Liver (tissue), 3 donors: ENCODE measurements at regions not wholly inside any gene's neighbourhood (a gene's known extent, or its start where the extent isn't known, plus 50 kb on each side); places are given as distances from the start of the nearest gene placed in this dataset.

Experiments used
- ATF3 ChIP-seq: IDR thresholded peaks from 2 replicates; pipeline ENCODE4 v1.6.1; 2016; ENCODE audit warnings: antibody characterized with exemption
- CTCF ChIP-seq: fragments of 150-350 bp; IDR thresholded peaks from 2 replicates; pipeline ENCODE4 v1.5.1; 2017; ENCODE audit warnings: improper control_type of control experiment, low read depth, low read length; ENCODE audit not compliant: missing input control
- EGR1 ChIP-seq, 2 donors: IDR thresholded peaks; 2 replicates each; pipeline ENCODE4 v1.6.1; 2016 to 2018; ENCODE audit warnings: antibody characterized with exemption in 2 of 2, low read depth in 2 of 2
- FOXA1 ChIP-seq: IDR thresholded peaks from 2 replicates; pipeline ENCODE4 v1.6.1; 2016; ENCODE audit warnings: antibody characterized with exemption
- GABPA ChIP-seq, 2 donors: IDR thresholded peaks in 1 of 2; conservative IDR thresholded peaks in 1 of 2; 2 replicates each; pipeline ENCODE4 v1.6.1; 2016; ENCODE audit warnings: antibody characterized with exemption in 2 of 2, mild to moderate bottlenecking in 1 of 2, moderate library complexity in 1 of 2
- HNF4A ChIP-seq, 2 donors: conservative IDR thresholded peaks; 2 replicates each; pipeline ENCODE4 v1.6.1; 2016; ENCODE audit warnings: antibody characterized with exemption in 2 of 2, mild to moderate bottlenecking in 2 of 2
- MAX ChIP-seq: IDR thresholded peaks from 2 replicates; pipeline ENCODE4 v1.6.1; 2016; ENCODE audit warnings: antibody characterized with exemption
- REST ChIP-seq: IDR thresholded peaks from 2 replicates; pipeline ENCODE4 v1.6.1; 2016; ENCODE audit warnings: antibody characterized with exemption, mild to moderate bottlenecking
- RXRA ChIP-seq, 2 donors: IDR thresholded peaks; 2 replicates each; pipeline ENCODE4 v1.6.1; 2017 to 2018; ENCODE audit warnings: antibody characterized with exemption in 2 of 2, mild to moderate bottlenecking in 1 of 2
- SP1 ChIP-seq: IDR thresholded peaks from 2 replicates; pipeline ENCODE4 v1.6.1; 2018; ENCODE audit warnings: antibody characterized with exemption, mild to moderate bottlenecking
- TAF1 ChIP-seq: conservative IDR thresholded peaks from 2 replicates; pipeline ENCODE4 v1.6.1; 2016; ENCODE audit warnings: antibody characterized with exemption, mild to moderate bottlenecking
- YY1 ChIP-seq: IDR thresholded peaks from 2 replicates; pipeline ENCODE4 v1.6.1; 2016; ENCODE audit warnings: antibody characterized with exemption, mild to moderate bottlenecking
- ZBTB33 ChIP-seq: IDR thresholded peaks from 2 replicates; pipeline ENCODE4 v1.6.1; 2016; ENCODE audit warnings: antibody characterized with exemption
- donor health status: healthy.
- donor health status: healthy.

- TF ChIP-seq CTCF (no peak), EGR1 (IDR thresholded peaks at IDR 0.05; ENCODE audit: low read depth in 2 of 2) (no peak), ATF3 (no peak), HNF4A (conservative IDR thresholded peaks at IDR 0.05) (no peak), GABPA (IDR thresholded peaks at IDR 0.05 in 1 of 2, conservative IDR thresholded peaks at IDR 0.05 in 1 of 2) (no peak), TAF1 (no peak), FOXA1 (no peak), YY1 (no peak), RXRA (IDR thresholded peaks at IDR 0.05) (no peak), SP1 (no peak), REST (no peak), MAX (no peak), ZBTB33 (no peak)
Observed at GRCh38 chr17:59492091-59492451, 73.3 kb upstream of the DHX40 start.
